ENCODE measurements at regions not wholly inside any gene's neighbourhood (a gene's known extent, or its start where the extent isn't known, plus 50 kb on each side); places are given as distances from the start of the nearest gene placed in this dataset.

GRCh38 chr6:18664401-18664800 is 277.3 kb downstream of the RNF144B start:
- no peaks in the 10 kb centered on the region for H3K36me3 Mint-ChIP-seq (ENCODE audit: low read depth)
- H3K4me1 Mint-ChIP-seq: no peaks in the 10 kb centered on the region
- H3K27me3 Mint-ChIP-seq (ENCODE audit: low read depth, poor library complexity): peaks cover 4% of the 10 kb centered on the region
- H3K27ac Mint-ChIP-seq: no peak overlapping the region
- TF ChIP-seq CTCF (IDR thresholded peaks at IDR 0.05): no peak
- no peak overlapping the region for H3K4me3 Mint-ChIP-seq
- H3K9me3 Mint-ChIP-seq: peaks cover 10% of the 10 kb centered on the region
- DNase-seq: no peak

- H3K9me3 Mint-ChIP-seq: no peaks in the 10 kb centered on the region
- no peak for TF ChIP-seq CTCF (IDR thresholded peaks at IDR 0.05)
Observed at GRCh38 chr6:18667612-18668011, 280.5 kb downstream of the RNF144B start.

GRCh38 chr6:18668994-18669393 is 281.8 kb downstream of the RNF144B start:
- no peak for TF ChIP-seq CTCF (IDR thresholded peaks at IDR 0.05)
- H3K9me3 Mint-ChIP-seq: no peaks in the 10 kb centered on the region
- no peaks in the 10 kb centered on the region for H3K4me1 Mint-ChIP-seq
- no peak overlapping the region for H3K27ac Mint-ChIP-seq
- no peak overlapping the region for H3K4me3 Mint-ChIP-seq
- DNase-seq: no peak
- H3K36me3 Mint-ChIP-seq (ENCODE audit: low read depth): no peaks in the 10 kb centered on the region
- H3K27me3 Mint-ChIP-seq (ENCODE audit: low read depth, poor library complexity): peaks cover 4% of the 10 kb centered on the region

More at GRCh38 chr6:18667612-18668011, 280.5 kb downstream of the RNF144B start:
- DNase-seq: no peak
- no peaks in the 10 kb centered on the region for H3K4me1 Mint-ChIP-seq
- peaks cover 4% of the 10 kb centered on the region for H3K27me3 Mint-ChIP-seq (ENCODE audit: low read depth, poor library complexity)
- H3K36me3 Mint-ChIP-seq (ENCODE audit: low read depth): no peaks in the 10 kb centered on the region
- no peak overlapping the region for H3K4me3 Mint-ChIP-seq
- no peak overlapping the region for H3K27ac Mint-ChIP-seq

GRCh38 chr6:18672852-18673251 is 285.7 kb downstream of the RNF144B start:
- no peaks in the 10 kb centered on the region for H3K9me3 Mint-ChIP-seq
- no peak overlapping the region for H3K27ac Mint-ChIP-seq
- H3K27me3 Mint-ChIP-seq (ENCODE audit: low read depth, poor library complexity): peaks cover 4% of the 10 kb centered on the region
- no peaks in the 10 kb centered on the region for H3K4me1 Mint-ChIP-seq
- H3K36me3 Mint-ChIP-seq (ENCODE audit: low read depth): no peaks in the 10 kb centered on the region
- DNase-seq: no peak
- H3K4me3 Mint-ChIP-seq: no peak overlapping the region
- no peak for TF ChIP-seq CTCF (IDR thresholded peaks at IDR 0.05)

- no peaks in the 10 kb centered on the region for H3K36me3 Mint-ChIP-seq (ENCODE audit: low read depth)
- TF ChIP-seq CTCF (IDR thresholded peaks at IDR 0.05): no peak
- H3K27me3 Mint-ChIP-seq (ENCODE audit: low read depth, poor library complexity): no peaks in the 10 kb centered on the region
- no peak overlapping the region for H3K27ac Mint-ChIP-seq
- DNase-seq: no peak
- no peak overlapping the region for H3K4me3 Mint-ChIP-seq
- peaks cover 1% of the 10 kb centered on the region for H3K9me3 Mint-ChIP-seq
- H3K4me1 Mint-ChIP-seq: no peaks in the 10 kb centered on the region
Observed at GRCh38 chr6:18674346-18674745, 287.2 kb downstream of the RNF144B start.

GRCh38 chr6:18675881-18676280 is 288.7 kb downstream of the RNF144B start:
- Mint-ChIP-seq H3K4me1 (no peaks in the 10 kb centered on the region), H3K36me3 (ENCODE audit: low read depth) (no peaks in the 10 kb centered on the region), H3K4me3 (no peak overlapping the region), H3K9me3 (peaks cover 5% of the 10 kb centered on the region), H3K27me3 (ENCODE audit: low read depth, poor library complexity) (no peaks in the 10 kb centered on the region), H3K27ac (no peak overlapping the region)
- no peak for DNase-seq
- no peak for TF ChIP-seq CTCF (IDR thresholded peaks at IDR 0.05)

Data from nephron progenitor cell (in vitro differentiated cells).